SK-N-SH (cell line): ENCODE measurements at regions not wholly inside any gene's neighbourhood (a gene's known extent, or its start where the extent isn't known, plus 50 kb on each side); places are given as distances from the start of the nearest gene placed in this dataset.

Experiments
- CTCF ChIA-PET: fragments of 300-600, 350-600 bp; formaldehyde crosslinking; extraction: SDS; loops from one replicate; lab custom pipeline; 2021; lab: Yijun Ruan, JAX
- POLR2A ChIA-PET: fragments of 350-600 bp; sonication (Branson Sonifier 250); formaldehyde crosslinking; extraction: SDS; loops from one replicate; lab custom pipeline; 2020; ENCODE audit warnings: antibody characterized with exemption, inconsistent platforms; lab: Yijun Ruan, JAX
- DNase-seq: peaks from one replicate; pipeline ENCODE4 v3.0.0; 2012
- H2AFZ ChIP-seq: fragments of 200-600 bp; sonication (generic); 2 replicates; pipeline ENCODE4 v1.8.1; 2016; ENCODE audit warnings: antibody characterized with exemption, mild to moderate bottlenecking, low read depth
- H3F3A ChIP-seq: fragments of 200-600 bp; sonication (generic); replicated peaks from 2 replicates; pipeline ENCODE3; 2016; ENCODE audit warnings: antibody characterized with exemption, mild to moderate bottlenecking; ENCODE audit not compliant: insufficient read depth
- H3K27ac ChIP-seq, 2 experiments: fragments of 200-500 bp in 1 of 2; fragments of 200-600 bp in 1 of 2; sonication (Bioruptor generic) in 1 of 2; sonication (generic), shearing (Covaris generic) in 1 of 2; 2 replicates each; pipeline versions ENCODE4 v1.5.1 to v1.6.1; 2014 to 2016; ENCODE audit warnings: low read depth in 2 of 2, inconsistent platforms in 1 of 2, low read length in 1 of 2, mild to moderate bottlenecking in 1 of 2, mixed read lengths in 1 of 2
- H3K27me3 ChIP-seq: fragments of 200-600 bp; sonication (generic), shearing (Covaris generic); 2 replicates; pipeline ENCODE4 v1.6.1; 2016; ENCODE audit warnings: mixed run types; ENCODE audit not compliant: insufficient read depth
- H3K36me3 ChIP-seq, 2 experiments: fragments of 200-500 bp in 1 of 2; fragments of 200-600 bp in 1 of 2; sonication (Bioruptor generic) in 1 of 2; sonication (generic) in 1 of 2; replicated peaks in 1 of 2; 2 replicates each; pipeline versions ENCODE3 to v1.5.1; 2014 to 2016; ENCODE audit warnings: low read length in 1 of 2, mild to moderate bottlenecking in 1 of 2; ENCODE audit not compliant: insufficient read depth in 2 of 2, control insufficient read depth in 1 of 2
- H3K4me1 ChIP-seq, 2 experiments: fragments of 200-500 bp in 1 of 2; fragments of 200-600 bp in 1 of 2; sonication (Bioruptor generic) in 1 of 2; sonication (generic), shearing (Covaris generic) in 1 of 2; 2 replicates each; pipeline versions ENCODE4 v1.5.1 to v1.6.1; 2014 to 2016; ENCODE audit warnings: low read depth in 1 of 2, low read length in 1 of 2, mixed run types in 1 of 2; ENCODE audit not compliant: insufficient read depth in 2 of 2, control insufficient read depth in 1 of 2
- H3K4me2 ChIP-seq: fragments of 200-600 bp; sonication (generic), shearing (Covaris generic); 2 replicates; pipeline ENCODE4 v1.6.1; 2017; ENCODE audit warnings: mixed run types
- H3K4me3 ChIP-seq, 2 experiments: fragments of 200-500 bp in 1 of 2; fragments of 200-600 bp in 1 of 2; sonication (Bioruptor generic) in 1 of 2; sonication (generic), shearing (Covaris generic) in 1 of 2; 2 replicates each; pipeline versions ENCODE4 v1.5.1 to v1.8.1; 2014 to 2016; ENCODE audit warnings: low read depth in 2 of 2, inconsistent platforms in 1 of 2, low read length in 1 of 2, mild to moderate bottlenecking in 1 of 2, mixed read lengths in 1 of 2, moderate library complexity in 1 of 2
- H3K79me2 ChIP-seq: fragments of 200-600 bp; sonication (generic); 2 replicates; pipeline ENCODE4 v1.8.1; 2017; ENCODE audit warnings: mild to moderate bottlenecking; ENCODE audit not compliant: insufficient read depth
- H3K9ac ChIP-seq: fragments of 200-600 bp; sonication (generic); 2 replicates; pipeline ENCODE4 v1.6.1; 2017; ENCODE audit warnings: mixed run types
- H3K9me2 ChIP-seq: fragments of 200-600 bp; sonication (generic); 2 replicates; pipeline ENCODE4 v1.6.1; 2017; ENCODE audit warnings: mixed run types
- H3K9me3 ChIP-seq: fragments of 200-600 bp; sonication (generic); 2 replicates; pipeline ENCODE4 v1.6.1; 2017; ENCODE audit warnings: mixed run types, mild to moderate bottlenecking, moderate library complexity
- H4K20me1 ChIP-seq: fragments of 200-600 bp; sonication (generic); 2 replicates; pipeline ENCODE4 v1.6.1; 2017; ENCODE audit warnings: mild to moderate bottlenecking, mixed run types; ENCODE audit not compliant: insufficient read depth
- ELF1 ChIP-seq: IDR thresholded peaks from 2 replicates; pipeline ENCODE4 v1.4.0; 2012
- EZH2phosphoT487 ChIP-seq: fragments of 200-600 bp; sonication (generic); IDR thresholded peaks from 2 replicates; pipeline ENCODE4 v1.6.1; 2017; ENCODE audit warnings: low read depth, mixed run types, mild to moderate bottlenecking, antibody characterized with exemption, moderate library complexity, borderline replicate concordance
- FOSL2 ChIP-seq: IDR thresholded peaks from 2 replicates; pipeline ENCODE4 v1.4.0; 2012; ENCODE audit warnings: low read depth, mild to moderate bottlenecking, moderate library complexity, borderline replicate concordance
- GATA2 ChIP-seq: sonication (generic); formaldehyde crosslinking; IDR thresholded peaks from 2 replicates; pipeline ENCODE4 v1.5.0; 2020; ENCODE audit warnings: mild to moderate bottlenecking, missing genetic modification reagents
- JUND ChIP-seq: IDR thresholded peaks from 2 replicates; pipeline ENCODE4 v1.4.0; 2012
- MAX ChIP-seq: IDR thresholded peaks from 2 replicates; pipeline ENCODE4 v1.4.0; 2012; ENCODE audit warnings: low read depth
- NFIC ChIP-seq: IDR thresholded peaks from 2 replicates; pipeline ENCODE4 v1.4.0; 2012; ENCODE audit warnings: borderline replicate concordance
- REST ChIP-seq: IDR thresholded peaks from 2 replicates; pipeline ENCODE4 v1.6.1; 2012; ENCODE audit warnings: mild to moderate bottlenecking, low read depth, low read length, moderate library complexity
- RFX5 ChIP-seq: IDR thresholded peaks from 2 replicates; pipeline ENCODE4 v1.6.1; 2012; ENCODE audit warnings: mild to moderate bottlenecking, improper control_type of control experiment, low read length
- SIN3A ChIP-seq: IDR thresholded peaks from 2 replicates; pipeline ENCODE4 v1.6.1; 2012; ENCODE audit warnings: low read depth, mild to moderate bottlenecking, low read length, moderate library complexity, borderline replicate concordance
- SMC3 ChIP-seq: IDR thresholded peaks from 2 replicates; pipeline ENCODE4 v1.6.1; 2012; ENCODE audit warnings: low read depth, low read length, improper control_type of control experiment
- TAF1 ChIP-seq: IDR thresholded peaks from 2 replicates; pipeline ENCODE4 v1.6.1; 2012; ENCODE audit warnings: low read depth, mild to moderate bottlenecking, low read length, moderate library complexity, borderline replicate concordance
- TCF12 ChIP-seq: IDR thresholded peaks from 2 replicates; pipeline ENCODE4 v1.4.0; 2012
- USF2 ChIP-seq: fragments of 150-350 bp; IDR thresholded peaks from 2 replicates; pipeline ENCODE4 v1.6.1; 2017; ENCODE audit warnings: antibody characterized with exemption, low read length, low read depth, borderline replicate concordance
- WGBS: methylation state at CpG from one replicate; pipeline ENCODE4 v1.1.6; 2017; ENCODE audit warnings: low lambda C conversion rate; 5-methylcytosine and 5-hydroxymethylcytosine counted together

- TF ChIP-seq ELF1 (no peak), NFIC (no peak), USF2 (no peak), REST (no peak), MAX (no peak), TCF12 (no peak)
These were observed 116.6 kb upstream of the FOXD3 start (continued) for GRCh38 chr1:63205776-63206175.

- Histone ChIP-seq H3K4me1 (no peaks in the 10 kb centered on the region), H2AFZ (no peak overlapping the region), H3K9me2 (no peaks in the 10 kb centered on the region), H3K4me3 (no peak overlapping the region), H3K27ac (no peak overlapping the region), H3K4me2 (no peak overlapping the region), H3F3A (no peaks in the 10 kb centered on the region), H3K27me3 (no peaks in the 10 kb centered on the region), H3K79me2 (no peaks in the 10 kb centered on the region), H3K36me3 (no peaks in the 10 kb centered on the region), H3K9ac (no peak overlapping the region), H3K9me3 (no peaks in the 10 kb centered on the region), H4K20me1 (no peaks in the 10 kb centered on the region)
- WGBS: 77% methylated on average over 2 of the region's 2 CpGs
- TF ChIP-seq GATA2 (CRISPR knock-in tag): no peak
- no peak for TF ChIP-seq SMC3
- TF ChIP-seq MAX: no peak
- no peak for TF ChIP-seq JUND
- TF ChIP-seq FOSL2: no peak
- TF ChIP-seq RFX5: no peak
- no peak for TF ChIP-seq NFIC
- no peak for TF ChIP-seq SIN3A
- TF ChIP-seq EZH2phosphoT487: no peak
- no peak for TF ChIP-seq ELF1
- TF ChIP-seq TAF1: no peak
- CTCF ChIA-PET: no interaction called here
- POLR2A ChIA-PET: no interaction called here
- DNase-seq: no peak
These were observed 107.8 kb upstream of the FOXD3 start for GRCh38 chr1:63214553-63214952.
